Embryonic facial prominence (tissue), 1 donor: ENCODE measurements at regions not wholly inside any gene's neighbourhood (a gene's known extent, or its start where the extent isn't known, plus 50 kb on each side); places are given as distances from the start of the nearest gene placed in this dataset.

Source experiments
- DNase-seq: peaks from one replicate; pipeline ENCODE4 v3.0.0-alpha.2; 2016; ENCODE audit errors: extremely low spot score

- no peak for DNase-seq
Measured at GRCh38 chr7:18363751-18364380, 131.7 kb upstream of the HDAC9 start.

- DNase-seq, result no peak
Measured at GRCh38 chr7:18364396-18364795, 131.2 kb upstream of the HDAC9 start.

GRCh38 chr7:18366394-18366793 lies 129.2 kb upstream of the HDAC9 start:
- no peak for DNase-seq

GRCh38 chr7:18369011-18369410 lies 126.5 kb upstream of the HDAC9 start:
- no peak for DNase-seq

GRCh38 chr7:18370633-18371032 lies 124.9 kb upstream of the HDAC9 start:
- DNase-seq, result no peak

GRCh38 chr7:18378989-18379605 lies 116.5 kb upstream of the HDAC9 start:
- no peak for DNase-seq

- DNase-seq, result no peak
Measured at GRCh38 chr7:18384491-18385143, 110.9 kb upstream of the HDAC9 start.

- no peak for DNase-seq
Measured at GRCh38 chr7:18386607-18387006, 108.9 kb upstream of the HDAC9 start.

- DNase-seq, result no peak
Measured at GRCh38 chr7:18387191-18387735, 108.3 kb upstream of the HDAC9 start.

- DNase-seq, result no peak
Measured at GRCh38 chr7:18390535-18390907, 105.0 kb upstream of the HDAC9 start.

- no peak for DNase-seq
Measured at GRCh38 chr7:18393465-18394118, 102.0 kb upstream of the HDAC9 start.

- no peak for DNase-seq
Measured at GRCh38 chr7:18395868-18396267, 99.7 kb upstream of the HDAC9 start.

GRCh38 chr7:18396953-18397352 lies 98.6 kb upstream of the HDAC9 start:
- DNase-seq, result no peak

GRCh38 chr7:18399436-18400235 lies 95.9 kb upstream of the HDAC9 start:
- DNase-seq, result no peak

GRCh38 chr7:18400275-18400674 lies 95.3 kb upstream of the HDAC9 start:
- no peak for DNase-seq

- DNase-seq, result no peak
Measured at GRCh38 chr7:18400726-18401125, 94.8 kb upstream of the HDAC9 start.

GRCh38 chr7:18401757-18402156 lies 93.8 kb upstream of the HDAC9 start:
- DNase-seq, result no peak

GRCh38 chr7:18402488-18403183 lies 92.9 kb upstream of the HDAC9 start:
- DNase-seq, result no peak

- no peak for DNase-seq
Measured at GRCh38 chr7:18405726-18406125, 89.8 kb upstream of the HDAC9 start.

- no peak for DNase-seq
Measured at GRCh38 chr7:18407385-18407784, 88.2 kb upstream of the HDAC9 start.

GRCh38 chr7:18408461-18408860 lies 87.1 kb upstream of the HDAC9 start:
- DNase-seq, result no peak
